ENCODE measurements at regions not wholly inside any gene's neighbourhood (a gene's known extent, or its start where the extent isn't known, plus 50 kb on each side); places are given as distances from the start of the nearest gene placed in this dataset.

GRCh38 chr1:217977943-217978342 lies 307.1 kb upstream of the RRP15 start:
- Histone ChIP-seq H2BK15ac (ENCODE audit: low read length) (no peak overlapping the region), H3K27ac (ENCODE audit: low read depth, low read length) (no peak overlapping the region)
- FAIRE-seq: peak; percentile 52
- TF ChIP-seq USF2 (IDR thresholded peaks at IDR 0.05; ENCODE audit: low read length): no peak

More at GRCh38 chr1:217977943-217978342, 307.1 kb upstream of the RRP15 start:
- Histone ChIP-seq H4K91ac (replicated peaks; ENCODE audit: insufficient read length, low read length) (no peak overlapping the region), H3K79me2 (ENCODE audit: control insufficient read depth in 1 of 2, insufficient read depth in 2 of 2, low read length in 2 of 2) (no peaks in the 10 kb centered on the region), H3K36me3 (ENCODE audit: control insufficient read depth in 2 of 4, insufficient read depth in 4 of 4, low read length in 3 of 4) (no peaks in the 10 kb centered on the region), H3K56ac (replicated peaks; ENCODE audit: insufficient read length, low read depth, low read length) (no peak overlapping the region), H2BK120ac (replicated peaks; ENCODE audit: low read depth, low read length) (no peak overlapping the region), H3K23me2 (ENCODE audit: low read depth, low read length) (no peaks in the 10 kb centered on the region), H3K4ac (replicated peaks; ENCODE audit: insufficient read length, low read depth, low read length) (no peak overlapping the region), H3K4me3 (ENCODE audit: extremely low read depth in 1 of 4, insufficient read depth in 2 of 4, low read depth in 3 of 4, low read length in 4 of 4) (no peak overlapping the region), H3K9ac (replicated peaks in 1 of 4; ENCODE audit: extremely low read depth in 1 of 4, low read depth in 3 of 4, low read length in 3 of 4) (no peak overlapping the region), H4K8ac (ENCODE audit: extremely low read depth, insufficient read depth, low read length) (no peak overlapping the region), H2AFZ (ENCODE audit: low read length) (0 out of 2 replicates have a peak overlapping the region, but pooled peaks have one; percentile 63), H2BK20ac (ENCODE audit: low read length) (no peak overlapping the region), H2BK12ac (ENCODE audit: low read depth, low read length) (peak overlapping the region; percentile 68; the same call in 1 of the 2 replicates), H3K79me1 (ENCODE audit: low read depth, low read length) (no peaks in the 10 kb centered on the region), H2BK5ac (ENCODE audit: low read depth, low read length) (no peak overlapping the region), H4K20me1 (replicated peaks in 1 of 2; ENCODE audit: control insufficient read depth in 1 of 2, insufficient read depth in 2 of 2, low read length in 2 of 2) (no peaks in the 10 kb centered on the region), H2AK5ac (ENCODE audit: low read depth, low read length) (no peak overlapping the region), H3K18ac (ENCODE audit: extremely low read depth, low read length) (no peak overlapping the region), H3K23ac (ENCODE audit: insufficient read length) (no peak overlapping the region), H3K14ac (ENCODE audit: insufficient read length) (no peak overlapping the region), H3K4me2 (ENCODE audit: insufficient read depth in 1 of 2, low read depth in 2 of 2, low read length in 2 of 2) (peak overlapping the region in 1 of 2 experiments; percentile 17; a peak in 1 of 4 replicates), H3K27me3 (replicated peaks in 1 of 4; ENCODE audit: control insufficient read depth in 3 of 4, extremely low read depth in 1 of 4, insufficient read depth in 3 of 4, low read length in 3 of 4) (no peaks in the 10 kb centered on the region), H4K5ac (ENCODE audit: insufficient read length, low read depth, low read length) (no peak overlapping the region), H3K9me3 (ENCODE audit: insufficient read depth in 2 of 2, low read depth in 1 of 2, low read length in 1 of 2) (no peaks in the 10 kb centered on the region), H3K4me1 (replicated peaks in 1 of 4; ENCODE audit: control insufficient read depth in 3 of 4, insufficient read depth in 4 of 4, low read length in 3 of 4) (peaks cover 0 to 7% (median 1%) of the 10 kb centered on the region in 4 experiments; a peak in 2 of 7 replicates)
- CTCF ChIA-PET (ENCODE audit: partially characterized antibody): interaction anchor here (1.3 to 1.8 kb wide), 2 partner anchors 9 to 66 kb away, joined by 3 to 5 read pairs; no protein-coding TSS in a partner anchor
- no peak for DNase-seq (ENCODE audit: low read depth in 1 of 2, low spot score in 2 of 2)
- POLR2A ChIA-PET (ENCODE audit: partially characterized antibody): no interaction called here
